Breast epithelium (tissue), 3 donors: ENCODE measurements at regions not wholly inside any gene's neighbourhood (a gene's known extent, or its start where the extent isn't known, plus 50 kb on each side); places are given as distances from the start of the nearest gene placed in this dataset.
"Not testable (repeated sequence)": the region's sequence is repeated elsewhere in the genome, so short reads cannot be mapped to it uniquely, and the experiment has no call there.

Experiments used
- POLR2A ChIP-seq: fragments of 450-650 bp; IDR thresholded peaks from one replicate; pipeline ENCODE4 v1.6.1; 2016; ENCODE audit warnings: antibody characterized with exemption, mild to moderate bottlenecking, moderate library complexity
- TF ChIP-seq, protein P1 (sequence below), 3 donors: fragments of 450-650 bp; IDR thresholded peaks; one replicate each; pipeline ENCODE4 v1.5.1; 2016 to 2017; ENCODE audit warnings: antibody characterized with exemption in 3 of 3, mild to moderate bottlenecking in 3 of 3, moderate library complexity in 3 of 3

DNA sequence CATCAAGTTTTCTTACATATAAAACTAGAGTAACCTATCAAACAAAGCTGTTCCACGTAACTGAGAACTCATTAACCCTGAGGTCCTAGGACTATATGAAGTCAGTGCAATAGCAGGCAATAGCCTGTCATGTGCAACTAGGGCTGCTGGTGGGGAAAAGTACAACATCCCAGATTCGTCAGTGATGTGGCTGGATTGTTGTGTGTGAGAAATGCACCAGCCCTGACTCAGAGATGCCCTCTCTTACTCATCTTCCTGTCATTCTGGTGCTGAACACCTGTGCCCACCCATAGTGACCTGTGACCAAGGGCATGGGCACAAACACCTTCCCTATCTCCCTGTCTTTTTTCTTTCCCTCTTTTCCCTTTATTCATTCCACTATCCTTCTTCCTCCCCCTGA is 504.2 kb downstream of the TUBA3C start:
- TF ChIP-seq, protein P1, sequence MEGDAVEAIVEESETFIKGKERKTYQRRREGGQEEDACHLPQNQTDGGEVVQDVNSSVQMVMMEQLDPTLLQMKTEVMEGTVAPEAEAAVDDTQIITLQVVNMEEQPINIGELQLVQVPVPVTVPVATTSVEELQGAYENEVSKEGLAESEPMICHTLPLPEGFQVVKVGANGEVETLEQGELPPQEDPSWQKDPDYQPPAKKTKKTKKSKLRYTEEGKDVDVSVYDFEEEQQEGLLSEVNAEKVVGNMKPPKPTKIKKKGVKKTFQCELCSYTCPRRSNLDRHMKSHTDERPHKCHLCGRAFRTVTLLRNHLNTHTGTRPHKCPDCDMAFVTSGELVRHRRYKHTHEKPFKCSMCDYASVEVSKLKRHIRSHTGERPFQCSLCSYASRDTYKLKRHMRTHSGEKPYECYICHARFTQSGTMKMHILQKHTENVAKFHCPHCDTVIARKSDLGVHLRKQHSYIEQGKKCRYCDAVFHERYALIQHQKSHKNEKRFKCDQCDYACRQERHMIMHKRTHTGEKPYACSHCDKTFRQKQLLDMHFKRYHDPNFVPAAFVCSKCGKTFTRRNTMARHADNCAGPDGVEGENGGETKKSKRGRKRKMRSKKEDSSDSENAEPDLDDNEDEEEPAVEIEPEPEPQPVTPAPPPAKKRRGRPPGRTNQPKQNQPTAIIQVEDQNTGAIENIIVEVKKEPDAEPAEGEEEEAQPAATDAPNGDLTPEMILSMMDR (IDR thresholded peaks at IDR 0.05), result not testable (repeated sequence)
- not testable (repeated sequence) for TF ChIP-seq POLR2A
